ENCODE measurements at regions not wholly inside any gene's neighbourhood (a gene's known extent, or its start where the extent isn't known, plus 50 kb on each side); places are given as distances from the start of the nearest gene placed in this dataset.

DNA sequence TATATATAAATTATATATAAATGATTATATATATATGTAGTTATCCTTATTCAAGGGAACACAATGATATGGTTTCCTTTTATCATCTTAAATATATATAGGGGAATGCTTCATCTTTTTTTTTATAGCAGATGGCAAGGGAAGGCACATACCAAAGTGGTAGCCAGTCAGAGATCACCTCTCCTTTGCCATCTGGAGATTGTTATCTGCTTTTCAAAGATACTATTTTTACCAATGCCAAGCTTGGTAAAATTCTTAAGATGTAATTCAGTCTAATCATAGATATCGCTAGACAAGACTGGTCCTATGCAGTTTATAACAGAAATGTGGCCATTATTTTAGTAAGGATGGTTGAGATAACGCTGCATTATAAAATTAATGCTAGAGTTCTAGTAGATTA, 64.7 kb upstream of the DSEL start:
- no peak for TF ChIP-seq EZH2phosphoT487 (IDR thresholded peaks at IDR 0.05; ENCODE audit: insufficient read depth, low read depth)
- no peak for TF ChIP-seq EZH2 (IDR thresholded peaks at IDR 0.05; ENCODE audit: insufficient read depth, poor library complexity, severe bottlenecking)

Data from GM23248 (cell line).